Glutamatergic neuron (in vitro differentiated cells): ENCODE measurements at regions not wholly inside any gene's neighbourhood (a gene's known extent, or its start where the extent isn't known, plus 50 kb on each side); places are given as distances from the start of the nearest gene placed in this dataset.

Source experiments
- DNase-seq: peaks from one replicate; pipeline ENCODE4 v3.0.0; 2022
- H3K27ac Mint-ChIP-seq: one replicate; pipeline ENCODE4 v1.8.0; 2020; ENCODE audit warnings: mild to moderate bottlenecking, mixed read lengths, inconsistent platforms; ENCODE audit not compliant: unreplicated experiment
- H3K27me3 Mint-ChIP-seq: one replicate; pipeline ENCODE4 v1.8.0; 2020; ENCODE audit warnings: mild to moderate bottlenecking, moderate library complexity, mixed read lengths, inconsistent platforms; ENCODE audit not compliant: unreplicated experiment
- H3K36me3 Mint-ChIP-seq: one replicate; pipeline ENCODE4 v1.8.0; 2020; ENCODE audit warnings: mild to moderate bottlenecking, mixed read lengths, inconsistent platforms; ENCODE audit not compliant: unreplicated experiment
- H3K4me1 Mint-ChIP-seq: one replicate; pipeline ENCODE4 v1.8.0; 2020; ENCODE audit warnings: mild to moderate bottlenecking, low read depth, mixed read lengths, inconsistent platforms; ENCODE audit not compliant: unreplicated experiment
- H3K4me3 Mint-ChIP-seq: one replicate; pipeline ENCODE4 v1.8.0; 2020; ENCODE audit warnings: mild to moderate bottlenecking, mixed read lengths, inconsistent platforms; ENCODE audit not compliant: unreplicated experiment
- H3K9me3 Mint-ChIP-seq: one replicate; pipeline ENCODE4 v1.8.0; 2020; ENCODE audit warnings: mild to moderate bottlenecking, moderate library complexity, mixed read lengths, inconsistent platforms; ENCODE audit not compliant: unreplicated experiment
- TF ChIP-seq, protein P1 (sequence below): fragments of 200-600 bp; sonication (generic); IDR thresholded peaks from one replicate; pipeline ENCODE4 v1.5.0; 2021; ENCODE audit not compliant: partially characterized antibody, unreplicated experiment

DNA sequence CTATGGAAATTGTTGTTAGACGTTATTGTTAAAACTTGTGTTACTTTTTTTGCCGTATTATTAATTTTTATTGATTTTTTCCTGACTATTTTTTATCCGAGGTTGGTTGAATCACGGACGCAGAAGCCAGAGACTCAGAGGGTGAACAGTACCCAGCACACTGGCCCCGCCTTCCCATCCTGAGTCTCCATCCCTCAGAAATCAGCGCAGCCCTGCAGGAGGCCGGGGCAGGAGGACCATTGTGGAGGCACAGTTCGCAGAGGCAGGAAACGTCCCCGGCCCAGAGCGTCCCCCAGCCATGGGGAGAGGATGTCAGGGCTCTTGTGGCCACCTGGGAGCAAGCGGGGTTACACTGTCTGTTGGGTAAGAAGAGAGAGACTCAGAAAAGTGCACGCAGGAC lies 843.0 kb downstream of the BRD1 start:
- Mint-ChIP-seq H3K27ac (no peak overlapping the region), H3K9me3 (peaks cover 13% of the 10 kb centered on the region), H3K4me1 (no peaks in the 10 kb centered on the region), H3K4me3 (no peak overlapping the region), H3K27me3 (peaks cover 4% of the 10 kb centered on the region), H3K36me3 (peaks cover 12% of the 10 kb centered on the region)
- TF ChIP-seq, protein P1, sequence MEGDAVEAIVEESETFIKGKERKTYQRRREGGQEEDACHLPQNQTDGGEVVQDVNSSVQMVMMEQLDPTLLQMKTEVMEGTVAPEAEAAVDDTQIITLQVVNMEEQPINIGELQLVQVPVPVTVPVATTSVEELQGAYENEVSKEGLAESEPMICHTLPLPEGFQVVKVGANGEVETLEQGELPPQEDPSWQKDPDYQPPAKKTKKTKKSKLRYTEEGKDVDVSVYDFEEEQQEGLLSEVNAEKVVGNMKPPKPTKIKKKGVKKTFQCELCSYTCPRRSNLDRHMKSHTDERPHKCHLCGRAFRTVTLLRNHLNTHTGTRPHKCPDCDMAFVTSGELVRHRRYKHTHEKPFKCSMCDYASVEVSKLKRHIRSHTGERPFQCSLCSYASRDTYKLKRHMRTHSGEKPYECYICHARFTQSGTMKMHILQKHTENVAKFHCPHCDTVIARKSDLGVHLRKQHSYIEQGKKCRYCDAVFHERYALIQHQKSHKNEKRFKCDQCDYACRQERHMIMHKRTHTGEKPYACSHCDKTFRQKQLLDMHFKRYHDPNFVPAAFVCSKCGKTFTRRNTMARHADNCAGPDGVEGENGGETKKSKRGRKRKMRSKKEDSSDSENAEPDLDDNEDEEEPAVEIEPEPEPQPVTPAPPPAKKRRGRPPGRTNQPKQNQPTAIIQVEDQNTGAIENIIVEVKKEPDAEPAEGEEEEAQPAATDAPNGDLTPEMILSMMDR = no peak
- DNase-seq = no peak

DNA sequence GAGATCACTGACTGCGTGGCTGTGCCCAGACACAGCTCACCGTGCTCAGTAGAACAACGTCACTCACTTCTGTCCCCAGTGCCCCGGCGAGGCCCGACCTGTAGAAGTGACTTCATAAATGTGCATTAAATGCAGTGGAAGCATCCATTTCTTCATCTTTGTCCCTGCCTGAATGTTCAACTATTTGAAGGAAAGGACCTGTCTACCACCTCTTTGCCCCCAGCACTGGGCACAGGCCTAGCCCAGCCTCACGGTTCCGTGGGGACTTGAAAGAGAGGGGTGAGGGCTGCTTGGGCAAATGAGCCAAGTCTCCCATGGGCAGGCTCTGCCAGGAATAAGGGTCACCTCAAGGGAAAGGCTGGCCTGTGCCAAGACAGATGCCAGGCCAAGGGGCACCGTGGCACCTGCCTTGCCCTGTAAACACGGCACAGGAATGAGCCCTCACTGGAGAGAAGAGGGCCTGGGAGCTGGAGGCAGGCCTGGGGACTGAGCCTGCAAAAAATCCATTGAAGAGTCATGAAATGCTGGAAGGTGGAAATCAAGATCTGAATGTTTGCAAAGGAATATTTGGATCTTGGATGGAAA lies 845.3 kb downstream of the BRD1 start:
- H3K9me3 Mint-ChIP-seq = peaks cover 20% of the 10 kb centered on the region
- no peak overlapping the region for H3K27ac Mint-ChIP-seq
- TF ChIP-seq, protein P1 = no peak
- H3K27me3 Mint-ChIP-seq = peaks cover 6% of the 10 kb centered on the region
- DNase-seq = no peak
- no peaks in the 10 kb centered on the region for H3K4me1 Mint-ChIP-seq
- peaks cover 12% of the 10 kb centered on the region for H3K36me3 Mint-ChIP-seq
- H3K4me3 Mint-ChIP-seq = no peak overlapping the region

DNA sequence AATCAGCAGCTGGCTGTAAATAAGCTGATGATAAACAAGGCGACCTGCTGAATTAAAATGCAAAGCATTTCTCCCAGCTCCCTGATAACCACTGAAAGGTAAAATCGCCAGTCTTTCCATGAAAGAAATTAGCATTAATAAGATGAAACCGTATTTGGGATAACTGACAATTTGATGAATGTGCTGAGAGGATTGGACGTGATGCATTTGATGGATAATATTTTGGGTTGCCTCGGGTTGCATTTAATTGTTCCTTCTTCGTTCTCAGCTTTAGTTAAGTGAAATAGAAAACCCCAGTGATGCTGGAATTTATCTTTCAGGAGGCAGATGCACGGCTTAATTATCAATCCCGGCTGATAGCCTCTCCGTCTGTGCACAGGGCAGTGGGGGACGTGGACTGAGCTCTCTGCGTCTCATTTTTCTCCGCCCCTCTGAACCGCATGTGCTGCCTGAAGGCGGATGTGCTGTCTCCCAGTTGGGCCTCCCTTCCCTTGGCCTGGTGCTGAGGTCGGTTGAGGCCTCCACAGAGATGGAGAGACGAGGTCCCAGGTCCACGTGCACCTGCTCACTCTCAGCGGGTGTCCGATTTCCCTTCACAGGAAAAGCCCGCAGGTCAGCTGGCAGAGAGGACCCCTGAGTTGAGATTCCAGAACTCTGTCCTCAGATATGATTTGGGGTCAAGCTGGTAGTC lies 846.2 kb downstream of the BRD1 start:
- Mint-ChIP-seq H3K36me3 (peaks cover 12% of the 10 kb centered on the region), H3K9me3 (peaks cover 22% of the 10 kb centered on the region), H3K27me3 (peaks cover 6% of the 10 kb centered on the region), H3K27ac (no peak overlapping the region), H3K4me1 (no peaks in the 10 kb centered on the region), H3K4me3 (no peak overlapping the region)
- no peak for DNase-seq
- TF ChIP-seq, protein P1 = no peak

DNA sequence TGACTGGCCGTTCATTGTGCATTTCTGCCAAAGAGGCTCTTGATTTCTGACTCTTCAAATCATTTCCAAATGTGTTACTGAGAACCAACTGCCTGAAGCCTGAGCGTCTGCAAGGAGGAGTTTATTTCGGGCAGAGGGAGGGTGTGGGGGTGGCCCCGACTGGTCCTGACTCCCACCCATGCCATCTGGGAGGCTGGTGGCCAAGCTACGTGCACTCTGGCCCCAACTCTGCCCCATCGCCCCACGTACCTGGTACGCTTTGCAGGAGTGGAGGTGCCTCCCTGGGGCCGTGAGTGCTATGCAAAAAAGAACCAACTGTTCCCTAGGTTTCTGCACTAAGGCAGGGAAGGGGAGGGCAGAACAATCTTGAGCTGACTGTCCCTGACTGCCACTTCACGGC lies 846.8 kb downstream of the BRD1 start:
- H3K27me3 Mint-ChIP-seq = peaks cover 6% of the 10 kb centered on the region
- H3K9me3 Mint-ChIP-seq = peaks cover 27% of the 10 kb centered on the region
- no peak for DNase-seq
- H3K4me1 Mint-ChIP-seq = no peaks in the 10 kb centered on the region
- H3K27ac Mint-ChIP-seq = no peak overlapping the region
- H3K36me3 Mint-ChIP-seq = peaks cover 16% of the 10 kb centered on the region
- TF ChIP-seq, protein P1 = no peak
- H3K4me3 Mint-ChIP-seq = no peak overlapping the region

DNA sequence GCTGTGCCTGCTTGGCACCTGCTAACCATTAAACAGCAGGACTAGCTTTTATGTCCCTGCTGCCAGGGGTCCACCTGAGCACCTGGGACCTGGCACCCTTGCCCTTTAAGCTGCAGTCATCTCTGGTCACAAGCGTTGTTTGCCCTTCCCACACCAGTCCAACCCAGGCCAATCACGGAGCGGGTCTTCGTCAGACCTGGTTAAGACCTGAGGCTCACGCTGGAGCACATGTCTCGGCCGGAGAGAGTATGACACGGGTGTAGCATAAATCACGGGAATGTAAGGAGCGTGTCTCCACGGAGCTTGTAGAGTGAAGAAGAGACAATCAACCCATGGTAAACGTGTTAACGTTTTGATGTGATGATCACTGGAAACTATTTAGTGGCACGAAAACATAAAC lies 847.3 kb downstream of the BRD1 start:
- H3K27ac Mint-ChIP-seq = no peak overlapping the region
- H3K27me3 Mint-ChIP-seq = peaks cover 8% of the 10 kb centered on the region
- no peaks in the 10 kb centered on the region for H3K4me1 Mint-ChIP-seq
- no peak for DNase-seq
- TF ChIP-seq, protein P1 = no peak
- H3K36me3 Mint-ChIP-seq = peaks cover 19% of the 10 kb centered on the region
- no peak overlapping the region for H3K4me3 Mint-ChIP-seq
- peaks cover 30% of the 10 kb centered on the region for H3K9me3 Mint-ChIP-seq
